HCT116 (cell line): ENCODE measurements at regions not wholly inside any gene's neighbourhood (a gene's known extent, or its start where the extent isn't known, plus 50 kb on each side); places are given as distances from the start of the nearest gene placed in this dataset.

Experiments used
- CEBPB ChIP-seq: IDR thresholded peaks from 2 replicates; pipeline ENCODE4 v1.6.1; 2012; ENCODE audit warnings: low read depth
- CTCF ChIP-seq, 3 experiments: fragments of 200-600 bp in 1 of 3; sonication (generic) in 1 of 3; IDR thresholded peaks in 2 of 3; conservative IDR thresholded peaks in 1 of 3; 2 replicates each; pipeline ENCODE4 v1.5.1; 2012 to 2017; ENCODE audit warnings: low read depth in 2 of 3, low read length in 2 of 3, antibody characterized with exemption in 1 of 3, borderline replicate concordance in 1 of 3, control low read depth in 1 of 3, mild to moderate bottlenecking in 1 of 3, mixed read lengths in 1 of 3, mixed run types in 1 of 3, moderate library complexity in 1 of 3; ENCODE audit not compliant: insufficient read depth in 1 of 3
- EZH2 ChIP-seq: fragments of 200-600 bp; sonication (generic); IDR thresholded peaks from 2 replicates; pipeline ENCODE4 v1.6.1; 2017; ENCODE audit warnings: antibody characterized with exemption, mixed run types
- JUND ChIP-seq: IDR thresholded peaks from 2 replicates; pipeline ENCODE4 v1.6.1; 2012
- POLR2AphosphoS5 ChIP-seq: IDR thresholded peaks from 2 replicates; pipeline ENCODE4 v1.6.1; 2011; ENCODE audit warnings: mild to moderate bottlenecking, low read depth, low read length, moderate library complexity
- REST ChIP-seq: IDR thresholded peaks from 2 replicates; pipeline ENCODE4 v1.6.1; 2012; ENCODE audit warnings: low read depth
- SRF ChIP-seq: IDR thresholded peaks from 2 replicates; pipeline ENCODE4 v1.6.1; 2012; ENCODE audit warnings: low read depth
- YY1 ChIP-seq: IDR thresholded peaks from 2 replicates; pipeline ENCODE4 v1.6.1; 2011; ENCODE audit warnings: low read length, low read depth, moderate library complexity, mild to moderate bottlenecking; ENCODE audit not compliant: insufficient replicate concordance; ENCODE audit errors: extremely low read depth

GRCh38 chr11:33454264-33454663 lies 197.1 kb downstream of the HIPK3 start:
- no peak for TF ChIP-seq CTCF (IDR thresholded peaks at IDR 0.05 in 2 of 3, conservative IDR thresholded peaks at IDR 0.05 in 1 of 3; ENCODE audit: borderline replicate concordance in 1 of 3, insufficient read depth in 1 of 3, low read depth in 2 of 3, low read length in 2 of 3)
- no peak for TF ChIP-seq YY1
- no peak for TF ChIP-seq JUND
- TF ChIP-seq POLR2AphosphoS5: no peak
- no peak for TF ChIP-seq SRF
- no peak for TF ChIP-seq CEBPB
- TF ChIP-seq EZH2: no peak
- no peak for TF ChIP-seq REST
